ENCODE measurements at regions not wholly inside any gene's neighbourhood (a gene's known extent, or its start where the extent isn't known, plus 50 kb on each side); places are given as distances from the start of the nearest gene placed in this dataset.

GRCh38 chr3:168233001-168233400 lies 137.3 kb upstream of the GOLIM4 start:
- Histone ChIP-seq H3K9me3 (ENCODE audit: low read depth, low read length) (no peaks in the 10 kb centered on the region), H2AFZ (ENCODE audit: low read length) (no peak overlapping the region), H3K27ac (ENCODE audit: low read depth, low read length) (no peak overlapping the region), H3K27me3 (ENCODE audit: insufficient read depth, low read length) (no peaks in the 10 kb centered on the region), H4K20me1 (ENCODE audit: insufficient read depth, low read length) (no peaks in the 10 kb centered on the region), H3K36me3 (ENCODE audit: insufficient read depth, low read length) (no peaks in the 10 kb centered on the region), H3K4me3 (ENCODE audit: insufficient read depth, low read length) (no peak overlapping the region), H3K79me2 (ENCODE audit: insufficient read depth, low read length) (no peaks in the 10 kb centered on the region), H3K4me2 (ENCODE audit: insufficient read depth, low read length) (no peak overlapping the region), H3K4me1 (ENCODE audit: insufficient read depth, low read length) (no peaks in the 10 kb centered on the region)
- TF ChIP-seq CTCF (IDR thresholded peaks at IDR 0.05; ENCODE audit: extremely low read depth, low read depth, low read length), result no peak
- no peak for DNase-seq (ENCODE audit: insufficient read length, low spot score, missing footprints)

GRCh38 chr3:168223085-168223484 lies 127.4 kb upstream of the GOLIM4 start:
- no peak for DNase-seq (ENCODE audit: insufficient read length, low spot score, missing footprints)
- Histone ChIP-seq H2AFZ (ENCODE audit: low read length) (no peak overlapping the region), H3K27me3 (ENCODE audit: insufficient read depth, low read length) (no peaks in the 10 kb centered on the region), H3K9me3 (ENCODE audit: low read depth, low read length) (no peaks in the 10 kb centered on the region), H3K36me3 (ENCODE audit: insufficient read depth, low read length) (no peaks in the 10 kb centered on the region), H3K79me2 (ENCODE audit: insufficient read depth, low read length) (no peaks in the 10 kb centered on the region), H3K4me1 (ENCODE audit: insufficient read depth, low read length) (no peaks in the 10 kb centered on the region), H4K20me1 (ENCODE audit: insufficient read depth, low read length) (no peaks in the 10 kb centered on the region), H3K4me3 (ENCODE audit: insufficient read depth, low read length) (no peak overlapping the region), H3K4me2 (ENCODE audit: insufficient read depth, low read length) (no peak overlapping the region), H3K27ac (ENCODE audit: low read depth, low read length) (no peak overlapping the region)
- TF ChIP-seq CTCF (IDR thresholded peaks at IDR 0.05; ENCODE audit: extremely low read depth, low read depth, low read length), result no peak

GRCh38 chr3:168220556-168220955 lies 124.8 kb upstream of the GOLIM4 start:
- Histone ChIP-seq H3K4me2 (ENCODE audit: insufficient read depth, low read length) (no peak overlapping the region), H3K4me1 (ENCODE audit: insufficient read depth, low read length) (no peaks in the 10 kb centered on the region), H2AFZ (ENCODE audit: low read length) (no peak overlapping the region), H3K27me3 (ENCODE audit: insufficient read depth, low read length) (no peaks in the 10 kb centered on the region), H3K9me3 (ENCODE audit: low read depth, low read length) (no peaks in the 10 kb centered on the region), H3K79me2 (ENCODE audit: insufficient read depth, low read length) (no peaks in the 10 kb centered on the region), H3K36me3 (ENCODE audit: insufficient read depth, low read length) (no peaks in the 10 kb centered on the region), H3K27ac (ENCODE audit: low read depth, low read length) (no peak overlapping the region), H3K4me3 (ENCODE audit: insufficient read depth, low read length) (no peak overlapping the region), H4K20me1 (ENCODE audit: insufficient read depth, low read length) (no peaks in the 10 kb centered on the region)
- no peak for DNase-seq (ENCODE audit: insufficient read length, low spot score, missing footprints)
- no peak for TF ChIP-seq CTCF (IDR thresholded peaks at IDR 0.05; ENCODE audit: extremely low read depth, low read depth, low read length)

- no peak for TF ChIP-seq CTCF (IDR thresholded peaks at IDR 0.05; ENCODE audit: extremely low read depth, low read depth, low read length)
- H3K9me3 ChIP-seq (ENCODE audit: low read depth, low read length), result no peaks in the 10 kb centered on the region
- no peak for DNase-seq (ENCODE audit: insufficient read length, low spot score, missing footprints)
Measured at GRCh38 chr3:168219530-168219929, 123.8 kb upstream of the GOLIM4 start.

More at GRCh38 chr3:168219530-168219929, 123.8 kb upstream of the GOLIM4 start:
- no peaks in the 10 kb centered on the region for H3K4me1 ChIP-seq (ENCODE audit: insufficient read depth, low read length)
- no peaks in the 10 kb centered on the region for H3K36me3 ChIP-seq (ENCODE audit: insufficient read depth, low read length)
- H2AFZ ChIP-seq (ENCODE audit: low read length), result no peak overlapping the region
- H3K4me2 ChIP-seq (ENCODE audit: insufficient read depth, low read length), result no peak overlapping the region
- no peak overlapping the region for H3K27ac ChIP-seq (ENCODE audit: low read depth, low read length)
- H3K4me3 ChIP-seq (ENCODE audit: insufficient read depth, low read length), result no peak overlapping the region
- no peaks in the 10 kb centered on the region for H3K79me2 ChIP-seq (ENCODE audit: insufficient read depth, low read length)
- no peaks in the 10 kb centered on the region for H3K27me3 ChIP-seq (ENCODE audit: insufficient read depth, low read length)
- no peaks in the 10 kb centered on the region for H4K20me1 ChIP-seq (ENCODE audit: insufficient read depth, low read length)
